Spleen (tissue), 7 donors: ENCODE measurements at regions not wholly inside any gene's neighbourhood (a gene's known extent, or its start where the extent isn't known, plus 50 kb on each side); places are given as distances from the start of the nearest gene placed in this dataset.

ENCODE experiments used
- POLR2AphosphoS5 ChIP-seq, 3 donors: sonication (generic); formaldehyde crosslinking; IDR thresholded peaks; one replicate each; pipeline ENCODE4 v1.5.1; 2017; ENCODE audit warnings: antibody characterized with exemption in 3 of 3
- TF ChIP-seq, protein P1 (sequence below), 11 experiments: fragments of 200-600 bp in 7 of 11; fragments of 450-650 bp in 4 of 11; sonication (generic) in 4 of 11; IDR thresholded peaks in 8 of 11; conservative IDR thresholded peaks in 3 of 11; 1 replicate in 7 of 11; 2 replicates in 4 of 11; pipeline versions ENCODE4 v1.4.0 to v1.8.0; 2016 to 2021; ENCODE audit warnings: antibody characterized with exemption in 11 of 11, inconsistent platforms in 4 of 11, mild to moderate bottlenecking in 1 of 11
- donor health status: DM: no; HTN: no; CAD: no; lungs with moderate emphysema.
- donor health status: DM: no; HTN: no; CAD: no.
- donor health status: DM: no; HTN: no; CAD: no.

DNA sequence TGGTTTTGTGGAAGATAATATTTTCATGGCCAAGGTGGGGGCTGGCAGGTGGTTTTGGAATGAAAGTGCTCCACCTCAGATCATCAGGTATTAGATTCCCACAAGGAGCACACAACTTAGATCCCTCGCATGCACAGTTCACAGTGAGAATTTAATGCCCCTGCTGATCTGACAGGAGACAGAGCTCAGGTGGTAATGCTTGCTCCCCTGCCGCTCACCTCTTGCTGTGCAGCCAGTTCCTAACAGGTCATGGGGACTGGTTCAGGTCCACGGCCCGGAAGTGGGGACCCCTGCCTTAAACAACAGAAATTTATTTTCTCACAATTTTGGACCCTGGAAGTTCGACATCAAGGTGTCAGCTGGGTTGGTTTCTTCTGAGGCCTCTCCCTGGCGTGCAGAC is 668.7 kb upstream of the ZNF608 start:
- TF ChIP-seq, protein P1, sequence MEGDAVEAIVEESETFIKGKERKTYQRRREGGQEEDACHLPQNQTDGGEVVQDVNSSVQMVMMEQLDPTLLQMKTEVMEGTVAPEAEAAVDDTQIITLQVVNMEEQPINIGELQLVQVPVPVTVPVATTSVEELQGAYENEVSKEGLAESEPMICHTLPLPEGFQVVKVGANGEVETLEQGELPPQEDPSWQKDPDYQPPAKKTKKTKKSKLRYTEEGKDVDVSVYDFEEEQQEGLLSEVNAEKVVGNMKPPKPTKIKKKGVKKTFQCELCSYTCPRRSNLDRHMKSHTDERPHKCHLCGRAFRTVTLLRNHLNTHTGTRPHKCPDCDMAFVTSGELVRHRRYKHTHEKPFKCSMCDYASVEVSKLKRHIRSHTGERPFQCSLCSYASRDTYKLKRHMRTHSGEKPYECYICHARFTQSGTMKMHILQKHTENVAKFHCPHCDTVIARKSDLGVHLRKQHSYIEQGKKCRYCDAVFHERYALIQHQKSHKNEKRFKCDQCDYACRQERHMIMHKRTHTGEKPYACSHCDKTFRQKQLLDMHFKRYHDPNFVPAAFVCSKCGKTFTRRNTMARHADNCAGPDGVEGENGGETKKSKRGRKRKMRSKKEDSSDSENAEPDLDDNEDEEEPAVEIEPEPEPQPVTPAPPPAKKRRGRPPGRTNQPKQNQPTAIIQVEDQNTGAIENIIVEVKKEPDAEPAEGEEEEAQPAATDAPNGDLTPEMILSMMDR (IDR thresholded peaks at IDR 0.05 in 8 of 11, conservative IDR thresholded peaks at IDR 0.05 in 3 of 11): no peak
- TF ChIP-seq POLR2AphosphoS5 (IDR thresholded peaks at IDR 0.05): no peak
